ENCODE measurements at regions not wholly inside any gene's neighbourhood (a gene's known extent, or its start where the extent isn't known, plus 50 kb on each side); places are given as distances from the start of the nearest gene placed in this dataset.

GRCh38 chr5:57853929-57854697 is 371.5 kb upstream of the ACTBL2 start:
- H3K27ac ChIP-seq (replicated peaks): peak overlapping the region; percentile 61
- H3K36me3 ChIP-seq: no peaks in the 10 kb centered on the region
- no peak for TF ChIP-seq CTCF (IDR thresholded peaks at IDR 0.05; ENCODE audit: borderline replicate concordance)
- intact Hi-C loops (cut with micrococcal nuclease): no loop called here
- no peaks in the 10 kb centered on the region for H3K9me3 ChIP-seq (replicated peaks)
- H3K27me3 ChIP-seq (ENCODE audit: low read depth): no peaks in the 10 kb centered on the region
- peaks cover 24% of the 10 kb centered on the region for H3K4me1 ChIP-seq
- H3K4me3 ChIP-seq: no peak overlapping the region
- DNase-seq: no peak

GRCh38 chr5:57850109-57850508 is 367.5 kb upstream of the ACTBL2 start:
- peaks cover 33% of the 10 kb centered on the region for H3K4me1 ChIP-seq
- no peaks in the 10 kb centered on the region for H3K27me3 ChIP-seq (ENCODE audit: low read depth)
- H3K4me3 ChIP-seq: no peak overlapping the region
- H3K36me3 ChIP-seq: no peaks in the 10 kb centered on the region
- intact Hi-C loops (cut with micrococcal nuclease): no loop called here
- no peak overlapping the region for H3K27ac ChIP-seq (replicated peaks)
- H3K9me3 ChIP-seq (replicated peaks): no peaks in the 10 kb centered on the region
- no peak for TF ChIP-seq CTCF (IDR thresholded peaks at IDR 0.05; ENCODE audit: borderline replicate concordance)
- no peak for DNase-seq

GRCh38 chr5:57845025-57845424 is 362.4 kb upstream of the ACTBL2 start:
- no peaks in the 10 kb centered on the region for H3K36me3 ChIP-seq
- TF ChIP-seq CTCF (IDR thresholded peaks at IDR 0.05; ENCODE audit: borderline replicate concordance): no peak
- peak overlapping the region; percentile 64 for H3K27ac ChIP-seq (replicated peaks)
- no peak for DNase-seq
- H3K4me3 ChIP-seq: no peak overlapping the region
- intact Hi-C loops (cut with micrococcal nuclease): no loop called here
- no peaks in the 10 kb centered on the region for H3K9me3 ChIP-seq (replicated peaks)
- H3K27me3 ChIP-seq (ENCODE audit: low read depth): no peaks in the 10 kb centered on the region
- H3K4me1 ChIP-seq: peaks cover 41% of the 10 kb centered on the region

GRCh38 chr5:57844410-57844809 is 361.8 kb upstream of the ACTBL2 start:
- intact Hi-C loops (cut with micrococcal nuclease): no loop called here
- no peaks in the 10 kb centered on the region for H3K9me3 ChIP-seq (replicated peaks)
- peaks cover 41% of the 10 kb centered on the region for H3K4me1 ChIP-seq
- peak overlapping the region; percentile 64 for H3K27ac ChIP-seq (replicated peaks)
- peak; percentile 45 for DNase-seq
- no peak for TF ChIP-seq CTCF (IDR thresholded peaks at IDR 0.05; ENCODE audit: borderline replicate concordance)
- H3K4me3 ChIP-seq: no peak overlapping the region
- H3K36me3 ChIP-seq: no peaks in the 10 kb centered on the region
- no peaks in the 10 kb centered on the region for H3K27me3 ChIP-seq (ENCODE audit: low read depth)

GRCh38 chr5:57843059-57843367 is 360.4 kb upstream of the ACTBL2 start:
- DNase-seq: no peak
- no peak overlapping the region for H3K4me3 ChIP-seq
- no peak overlapping the region for H3K27ac ChIP-seq (replicated peaks)
- peaks cover 41% of the 10 kb centered on the region for H3K4me1 ChIP-seq
- no peaks in the 10 kb centered on the region for H3K9me3 ChIP-seq (replicated peaks)
- intact Hi-C loops (cut with micrococcal nuclease): no loop called here
- H3K36me3 ChIP-seq: no peaks in the 10 kb centered on the region
- H3K27me3 ChIP-seq (ENCODE audit: low read depth): no peaks in the 10 kb centered on the region
- no peak for TF ChIP-seq CTCF (IDR thresholded peaks at IDR 0.05; ENCODE audit: borderline replicate concordance)
